ENCODE measurements at regions not wholly inside any gene's neighbourhood (a gene's known extent, or its start where the extent isn't known, plus 50 kb on each side); places are given as distances from the start of the nearest gene placed in this dataset.
A peak's percentile ranks its signal among the peaks of the same experiment; 100 is the strongest.

GRCh38 chr4:26061248-26061986, 147.4 kb downstream of the SMIM20 start:
- no peak overlapping the region for H3K4ac ChIP-seq (replicated peaks; ENCODE audit: insufficient read length, low read depth, low read length)
- ChIA-PET CTCF (ENCODE audit: partially characterized antibody) (interaction anchor here (0.6 to 8.0 kb wide), 49 partner anchors 8 to 746 kb away, joined by 3 to 54 read pairs (median 3); no protein-coding TSS in a partner anchor), POLR2A (ENCODE audit: partially characterized antibody) (interaction anchor here (0.6 kb wide), 1 partner anchor 64 kb away, joined by 3 read pairs; no protein-coding TSS in a partner anchor)
- H3K23me2 ChIP-seq (ENCODE audit: low read depth, low read length): no peaks in the 10 kb centered on the region; the same call in 1 of the 2 replicates
- no peaks in the 10 kb centered on the region for H3K79me2 ChIP-seq (ENCODE audit: control insufficient read depth in 1 of 2, insufficient read depth in 2 of 2, low read length in 2 of 2)
- FAIRE-seq: peak; percentile 91
- no peak overlapping the region for H3K23ac ChIP-seq (ENCODE audit: insufficient read length)
- no peaks in the 10 kb centered on the region for H3K36me3 ChIP-seq (ENCODE audit: control insufficient read depth in 2 of 4, insufficient read depth in 4 of 4, low read length in 3 of 4)
- peak overlapping the region; percentile 85; the same call in 1 of the 2 replicates for H2BK12ac ChIP-seq (ENCODE audit: low read depth, low read length)
- no peak overlapping the region for H4K8ac ChIP-seq (ENCODE audit: extremely low read depth, insufficient read depth, low read length)
- no peak overlapping the region for H2AFZ ChIP-seq (ENCODE audit: low read length)
- no peaks in the 10 kb centered on the region; the same call in 1 of the 2 replicates for H3K79me1 ChIP-seq (ENCODE audit: low read depth, low read length)
- H2BK5ac ChIP-seq (ENCODE audit: low read depth, low read length): no peak overlapping the region
- no peak overlapping the region for H2BK120ac ChIP-seq (replicated peaks; ENCODE audit: low read depth, low read length)
- H4K5ac ChIP-seq (ENCODE audit: insufficient read length, low read depth, low read length): no peak overlapping the region
- peak; percentile 25 to 53 for DNase-seq (ENCODE audit: low read depth in 1 of 2, low spot score in 2 of 2)
- no peak overlapping the region for H3K14ac ChIP-seq (ENCODE audit: insufficient read length)
- no peaks in the 10 kb centered on the region for H3K9me3 ChIP-seq (ENCODE audit: insufficient read depth in 2 of 2, low read depth in 1 of 2, low read length in 1 of 2)
- H4K91ac ChIP-seq (replicated peaks; ENCODE audit: insufficient read length, low read length): no peak overlapping the region
- H3K4me2 ChIP-seq (ENCODE audit: insufficient read depth in 1 of 2, low read depth in 2 of 2, low read length in 2 of 2): no peak overlapping the region
- H2BK15ac ChIP-seq (ENCODE audit: low read length): no peak overlapping the region
- H3K56ac ChIP-seq (replicated peaks; ENCODE audit: insufficient read length, low read depth, low read length): no peak overlapping the region
- H3K18ac ChIP-seq (ENCODE audit: extremely low read depth, low read length): no peak overlapping the region
- no peaks in the 10 kb centered on the region for H3K4me1 ChIP-seq (replicated peaks in 1 of 4; ENCODE audit: control insufficient read depth in 3 of 4, insufficient read depth in 4 of 4, low read length in 3 of 4)
- H2BK20ac ChIP-seq (ENCODE audit: low read length): peak overlapping the region; percentile 38; the same call in 1 of the 2 replicates
- WGBS, 2 experiments (ENCODE audit: extremely low coverage in 1 of 2, insufficient coverage in 1 of 2, insufficient read length in 1 of 2, insufficient replicate concordance in 2 of 2, low coverage in 1 of 2, low lambda C conversion rate in 2 of 2, missing lambda C conversion rate in 1 of 2): 69% methylated on average over 7 of the region's 7 CpGs; no CpG with 5 or more reads in 1 of the 2 experiments
- no peak overlapping the region for H3K4me3 ChIP-seq (ENCODE audit: extremely low read depth in 1 of 4, insufficient read depth in 2 of 4, low read depth in 3 of 4, low read length in 4 of 4)
- no peaks in the 10 kb centered on the region for H4K20me1 ChIP-seq (replicated peaks in 1 of 2; ENCODE audit: control insufficient read depth in 1 of 2, insufficient read depth in 2 of 2, low read length in 2 of 2)
- H3K27ac ChIP-seq (ENCODE audit: low read depth, low read length): no peak overlapping the region
- H3K27me3 ChIP-seq (replicated peaks in 1 of 4; ENCODE audit: control insufficient read depth in 3 of 4, extremely low read depth in 1 of 4, insufficient read depth in 3 of 4, low read length in 3 of 4): no peaks in the 10 kb centered on the region
- H2AK5ac ChIP-seq (ENCODE audit: low read depth, low read length): no peak overlapping the region
- no peak overlapping the region for H3K9ac ChIP-seq (replicated peaks in 1 of 4; ENCODE audit: extremely low read depth in 1 of 4, low read depth in 3 of 4, low read length in 3 of 4)
- TF ChIP-seq ATF2 (IDR thresholded peaks at IDR 0.05; ENCODE audit: low read length) (no peak), HDAC2 (IDR thresholded peaks at IDR 0.05; ENCODE audit: borderline replicate concordance in 1 of 2, low read depth in 2 of 2, low read length in 2 of 2) (no peak), RAD21 (IDR thresholded peaks at IDR 0.05 in 1 of 2, conservative IDR thresholded peaks at IDR 0.05 in 1 of 2; ENCODE audit: low read depth in 2 of 2, low read length in 2 of 2) (peak; percentile 87 to 92), RFX5 (IDR thresholded peaks at IDR 0.05; ENCODE audit: borderline replicate concordance, low read depth, low read length) (no peak), TAF7 (optimal IDR thresholded peaks at IDR 0.05; ENCODE audit: borderline replicate concordance, low read depth, low read length) (no peak), POU5F1 (IDR thresholded peaks at IDR 0.05; ENCODE audit: low read depth, low read length) (no peak), E2F6 (IDR thresholded peaks at IDR 0.05) (no peak), JUND (IDR thresholded peaks at IDR 0.05; ENCODE audit: low read length) (no peak), SAP30 (IDR thresholded peaks at IDR 0.05; ENCODE audit: insufficient read depth, insufficient replicate concordance, low read length) (no peak)

Data from H1 (cell line).